Neural progenitor cell (in vitro differentiated cells): ENCODE measurements at regions not wholly inside any gene's neighbourhood (a gene's known extent, or its start where the extent isn't known, plus 50 kb on each side); places are given as distances from the start of the nearest gene placed in this dataset.

Experiments
- DNase-seq: peaks from one replicate; pipeline ENCODE4 v3.0.0-alpha.2; 2016; ENCODE audit warnings: low spot score
- H2AFZ ChIP-seq: fragments of 200-600 bp; sonication (generic); replicated peaks from 2 replicates; pipeline ENCODE4 v1.6.1; 2016; ENCODE audit warnings: antibody characterized with exemption
- H3F3A ChIP-seq: fragments of 200-600 bp; sonication (generic); 2 replicates; pipeline ENCODE4 v1.6.1; 2016; ENCODE audit warnings: antibody characterized with exemption, low read depth
- H3K27ac ChIP-seq: fragments of 200-600 bp; sonication (generic); 2 replicates; pipeline ENCODE4 v1.5.1; 2016; ENCODE audit warnings: mild to moderate bottlenecking
- H3K27me3 ChIP-seq: fragments of 200-600 bp; sonication (generic); 2 replicates; pipeline ENCODE4 v1.6.1; 2016; ENCODE audit warnings: mild to moderate bottlenecking, moderate library complexity
- H3K36me3 ChIP-seq: fragments of 200-600 bp; sonication (generic); 2 replicates; pipeline ENCODE4 v1.5.1; 2016
- H3K4me1 ChIP-seq: fragments of 200-600 bp; sonication (generic); 2 replicates; pipeline ENCODE4 v1.6.1; 2016; ENCODE audit warnings: mixed run types
- H3K4me2 ChIP-seq: fragments of 200-600 bp; sonication (generic); 2 replicates; pipeline ENCODE4 v1.6.1; 2016
- H3K4me3 ChIP-seq: fragments of 200-600 bp; sonication (generic); 2 replicates; pipeline ENCODE4 v1.5.1; 2016
- H3K79me2 ChIP-seq: fragments of 200-600 bp; sonication (generic); 2 replicates; pipeline ENCODE4 v1.6.1; 2016; ENCODE audit warnings: low read depth
- H3K9ac ChIP-seq: fragments of 200-600 bp; sonication (generic); 2 replicates; pipeline ENCODE4 v1.6.1; 2016
- H3K9me3 ChIP-seq: fragments of 200-600 bp; sonication (generic); 2 replicates; pipeline ENCODE4 v1.5.1; 2016; ENCODE audit warnings: low read depth
- H4K20me1 ChIP-seq: fragments of 200-600 bp; sonication (generic); 2 replicates; pipeline ENCODE4 v1.6.1; 2016; ENCODE audit warnings: low read depth
- H3K27ac Mint-ChIP-seq: 3 replicates; pipeline ENCODE4 v1.8.0; 2021; ENCODE audit warnings: mixed read lengths
- H3K27me3 Mint-ChIP-seq: 2 replicates; pipeline ENCODE4 v1.8.0; 2022; ENCODE audit warnings: low read depth, mild to moderate bottlenecking, inconsistent platforms, moderate library complexity, mixed read lengths; ENCODE audit not compliant: insufficient read depth
- H3K36me3 Mint-ChIP-seq: 3 replicates; pipeline ENCODE4 v1.8.0; 2021; ENCODE audit warnings: mixed read lengths
- H3K4me1 Mint-ChIP-seq: 3 replicates; pipeline ENCODE4 v1.8.0; 2021; ENCODE audit warnings: mixed read lengths
- H3K4me3 Mint-ChIP-seq: 3 replicates; pipeline ENCODE4 v1.8.0; 2021; ENCODE audit warnings: mild to moderate bottlenecking, moderate library complexity, mixed read lengths
- H3K9me3 Mint-ChIP-seq: 3 replicates; pipeline ENCODE4 v1.8.0; 2020; ENCODE audit warnings: mixed read lengths
- CTCF ChIP-seq: fragments of 200-600 bp; sonication (generic); IDR thresholded peaks from 2 replicates; pipeline ENCODE4 v1.5.1; 2017; ENCODE audit warnings: antibody characterized with exemption, mild to moderate bottlenecking
- EZH2 ChIP-seq: fragments of 200-600 bp; sonication (generic); IDR thresholded peaks from 2 replicates; pipeline ENCODE4 v1.6.1; 2017; ENCODE audit warnings: antibody characterized with exemption, mild to moderate bottlenecking, moderate library complexity
- EZH2phosphoT487 ChIP-seq: fragments of 200-600 bp; sonication (generic); IDR thresholded peaks from 2 replicates; pipeline ENCODE4 v1.6.1; 2017; ENCODE audit warnings: antibody characterized with exemption

DNA sequence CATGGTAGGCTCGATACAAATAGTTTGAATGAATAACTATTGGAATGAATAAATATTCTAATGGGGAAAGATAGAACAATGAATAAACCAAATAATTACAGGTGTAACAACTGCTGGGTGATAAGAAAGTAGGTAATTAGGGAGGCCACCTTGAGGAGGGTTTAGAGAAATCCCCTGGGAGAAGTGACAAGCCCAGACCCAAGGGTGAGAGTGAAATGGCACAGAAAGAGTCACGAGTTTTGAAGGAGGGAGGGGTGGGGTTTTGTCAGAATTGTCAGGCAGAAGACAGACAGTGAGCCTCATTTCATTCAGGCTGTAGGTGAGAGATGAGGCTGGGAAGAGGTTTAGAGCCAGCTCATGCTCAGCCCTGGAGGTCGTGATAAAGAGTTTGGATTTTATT lies 71.6 kb upstream of the L3MBTL4 start:
- peaks cover 4% of the 10 kb centered on the region for H3K27me3 Mint-ChIP-seq
- H3K79me2 ChIP-seq: no peaks in the 10 kb centered on the region
- no peak overlapping the region for H3K4me3 Mint-ChIP-seq
- H3K9me3 ChIP-seq: no peaks in the 10 kb centered on the region
- no peak for DNase-seq
- H3K36me3 Mint-ChIP-seq: no peaks in the 10 kb centered on the region
- no peaks in the 10 kb centered on the region for H3F3A ChIP-seq
- no peaks in the 10 kb centered on the region for H3K9me3 Mint-ChIP-seq
- no peak overlapping the region for H3K27ac Mint-ChIP-seq
- no peak overlapping the region for H3K4me2 ChIP-seq
- H3K27ac ChIP-seq: no peak overlapping the region
- no peak overlapping the region for H3K9ac ChIP-seq
- no peak overlapping the region for H3K4me3 ChIP-seq
- peaks cover 11% of the 10 kb centered on the region for H3K4me1 Mint-ChIP-seq
- TF ChIP-seq EZH2: no peak
- no peak for TF ChIP-seq EZH2phosphoT487
- no peak for TF ChIP-seq CTCF
- H3K27me3 ChIP-seq: no peaks in the 10 kb centered on the region
- peak overlapping the region; percentile 3 for H2AFZ ChIP-seq
- H4K20me1 ChIP-seq: no peaks in the 10 kb centered on the region
- H3K4me1 ChIP-seq: no peaks in the 10 kb centered on the region
- no peaks in the 10 kb centered on the region for H3K36me3 ChIP-seq

- H3K27ac ChIP-seq: no peak overlapping the region
- TF ChIP-seq CTCF: no peak
- Mint-ChIP-seq H3K36me3 (no peaks in the 10 kb centered on the region), H3K4me3 (no peak overlapping the region), H3K4me1 (peaks cover 11% of the 10 kb centered on the region), H3K27me3 (peaks cover 4% of the 10 kb centered on the region), H3K27ac (no peak overlapping the region), H3K9me3 (no peaks in the 10 kb centered on the region)
- no peaks in the 10 kb centered on the region for H4K20me1 ChIP-seq
- no peaks in the 10 kb centered on the region for H3K9me3 ChIP-seq
- H3K9ac ChIP-seq: no peak overlapping the region
- DNase-seq: peak; percentile 14
- H3K79me2 ChIP-seq: no peaks in the 10 kb centered on the region
- no peak overlapping the region for H3K4me2 ChIP-seq
- H3K4me3 ChIP-seq: no peak overlapping the region
- H3K4me1 ChIP-seq: no peaks in the 10 kb centered on the region
- H3K27me3 ChIP-seq: no peaks in the 10 kb centered on the region
- no peaks in the 10 kb centered on the region for H3K36me3 ChIP-seq
- peak overlapping the region; percentile 3 for H2AFZ ChIP-seq
- no peaks in the 10 kb centered on the region for H3F3A ChIP-seq
Observed at GRCh38 chr18:6486764-6487426, 72.2 kb upstream of the L3MBTL4 start.

GRCh38 chr18:6487968-6488367 lies 73.3 kb upstream of the L3MBTL4 start:
- no peak for DNase-seq
- Histone ChIP-seq H3K79me2 (no peaks in the 10 kb centered on the region), H4K20me1 (no peaks in the 10 kb centered on the region), H3K4me2 (no peak overlapping the region), H2AFZ (no peak overlapping the region), H3K4me1 (no peaks in the 10 kb centered on the region), H3K36me3 (no peaks in the 10 kb centered on the region), H3K4me3 (no peak overlapping the region), H3F3A (no peaks in the 10 kb centered on the region), H3K27ac (no peak overlapping the region), H3K9me3 (no peaks in the 10 kb centered on the region), H3K9ac (no peak overlapping the region), H3K27me3 (no peaks in the 10 kb centered on the region)
- Mint-ChIP-seq H3K27ac (no peak overlapping the region), H3K36me3 (no peaks in the 10 kb centered on the region), H3K4me1 (peaks cover 7% of the 10 kb centered on the region), H3K9me3 (no peaks in the 10 kb centered on the region), H3K4me3 (no peak overlapping the region), H3K27me3 (peaks cover 4% of the 10 kb centered on the region)
- no peak for TF ChIP-seq EZH2
- TF ChIP-seq CTCF: no peak
- TF ChIP-seq EZH2phosphoT487: no peak
